Gastrocnemius medialis (tissue), 4 donors: ENCODE measurements at regions not wholly inside any gene's neighbourhood (a gene's known extent, or its start where the extent isn't known, plus 50 kb on each side); places are given as distances from the start of the nearest gene placed in this dataset.

Experiments
- ATAC-seq, 2 donors: fragments of 150-250 bp; one replicate each; pipeline ENCODE4 v1.9.1; 2016
- DNase-seq, 2 donors: peaks; one replicate each; pipeline ENCODE4 v3.0.0-alpha.2; 2019
- H3K27ac ChIP-seq, 4 donors: fragments of 200-600 bp; sonication (generic); 1 replicate in 1 of 4; 2 replicates in 3 of 4; pipeline ENCODE4 v1.5.1; 2016 to 2018; ENCODE audit warnings: mild to moderate bottlenecking in 2 of 4, moderate library complexity in 1 of 4
- H3K27me3 ChIP-seq, 3 donors: fragments of 200-600 bp; sonication (generic) in 2 of 3; 1 replicate in 1 of 3; 2 replicates in 2 of 3; pipeline versions ENCODE4 v1.5.1 to v1.6.0; 2016 to 2019; ENCODE audit warnings: mild to moderate bottlenecking in 1 of 3, moderate library complexity in 1 of 3
- H3K36me3 ChIP-seq, 2 donors: fragments of 200-600 bp; sonication (generic) in 1 of 2; one replicate each; pipeline ENCODE4 v1.5.1; 2017 to 2018
- H3K4me1 ChIP-seq, 2 donors: fragments of 200-600 bp; sonication (generic) in 1 of 2; one replicate each; pipeline ENCODE4 v1.5.1; 2016 to 2017; ENCODE audit warnings: mild to moderate bottlenecking in 2 of 2
- H3K4me3 ChIP-seq, 4 donors: fragments of 200-600 bp; sonication (generic) in 3 of 4; 1 replicate in 1 of 4; 2 replicates in 3 of 4; pipeline ENCODE4 v1.5.1; 2016 to 2019; ENCODE audit warnings: mild to moderate bottlenecking in 2 of 4
- H3K9me3 ChIP-seq, 3 donors: fragments of 200-600 bp; sonication (generic) in 2 of 3; 1 replicate in 1 of 3; 2 replicates in 2 of 3; pipeline ENCODE4 v1.5.1; 2016 to 2019
- POLR2A ChIP-seq, 2 donors: fragments of 450-650 bp; IDR thresholded peaks; one replicate each; pipeline ENCODE4 v1.6.1; 2017; ENCODE audit warnings: antibody characterized with exemption in 2 of 2, mild to moderate bottlenecking in 2 of 2, moderate library complexity in 2 of 2
- in situ Hi-C, 4 donors: fragments of 200-750 bp; cut with MboI; loops; one replicate each; pipeline versions ENCODE4 v1.15.0 to v1.8.0; 2017; ENCODE audit warnings: low sequenced_read_pairs in 4 of 4
- intact Hi-C: fragments of 100-400 bp; cut with DNase I; formaldehyde crosslinking; loops from one replicate; pipeline ENCODE4 v1.15.1; 2023; ENCODE audit warnings: low total_unique reads
- TF ChIP-seq, protein P1 (sequence below), 5 experiments: fragments of 450-650 bp in 3 of 5; fragments of 200-600 bp in 2 of 5; sonication (generic) in 2 of 5; IDR thresholded peaks in 4 of 5; conservative IDR thresholded peaks in 1 of 5; 1 replicate in 4 of 5; 2 replicates in 1 of 5; pipeline ENCODE4 v1.5.1; 2016 to 2019; ENCODE audit warnings: antibody characterized with exemption in 5 of 5, mild to moderate bottlenecking in 3 of 5, moderate library complexity in 3 of 5

DNA sequence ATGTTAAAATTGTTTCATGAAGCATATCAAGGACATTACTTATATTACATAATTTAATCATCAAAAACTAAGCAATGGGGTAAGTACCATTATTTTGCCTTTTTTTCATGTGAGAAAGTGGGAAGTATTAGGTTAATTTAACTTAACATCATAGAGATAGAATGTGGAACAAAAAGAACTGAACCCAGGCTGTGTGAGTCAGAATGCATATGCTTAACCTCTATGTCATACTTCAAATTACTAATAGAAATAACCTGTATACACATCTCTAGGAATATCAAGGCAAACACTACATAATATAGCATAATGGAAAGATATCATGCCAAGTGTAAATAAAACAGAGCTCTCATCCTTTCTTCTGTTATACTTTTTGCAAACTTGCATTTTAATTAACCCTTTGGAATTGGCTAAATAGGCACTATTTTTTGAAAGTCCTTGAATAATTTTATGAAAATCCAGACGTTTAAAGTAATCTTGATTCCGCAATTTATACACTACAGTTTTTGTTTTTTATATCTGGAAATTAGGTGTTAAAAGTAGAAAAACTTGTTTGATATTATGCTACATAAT is 777.7 kb downstream of the SLC6A15 start:
- Histone ChIP-seq H3K4me1 (no peaks in the 10 kb centered on the region), H3K27me3 (no peaks in the 10 kb centered on the region), H3K4me3 (no peak overlapping the region), H3K9me3 (no peaks in the 10 kb centered on the region), H3K36me3 (no peaks in the 10 kb centered on the region), H3K27ac (no peak overlapping the region)
- no peak for TF ChIP-seq POLR2A (IDR thresholded peaks at IDR 0.05)
- TF ChIP-seq, protein P1, sequence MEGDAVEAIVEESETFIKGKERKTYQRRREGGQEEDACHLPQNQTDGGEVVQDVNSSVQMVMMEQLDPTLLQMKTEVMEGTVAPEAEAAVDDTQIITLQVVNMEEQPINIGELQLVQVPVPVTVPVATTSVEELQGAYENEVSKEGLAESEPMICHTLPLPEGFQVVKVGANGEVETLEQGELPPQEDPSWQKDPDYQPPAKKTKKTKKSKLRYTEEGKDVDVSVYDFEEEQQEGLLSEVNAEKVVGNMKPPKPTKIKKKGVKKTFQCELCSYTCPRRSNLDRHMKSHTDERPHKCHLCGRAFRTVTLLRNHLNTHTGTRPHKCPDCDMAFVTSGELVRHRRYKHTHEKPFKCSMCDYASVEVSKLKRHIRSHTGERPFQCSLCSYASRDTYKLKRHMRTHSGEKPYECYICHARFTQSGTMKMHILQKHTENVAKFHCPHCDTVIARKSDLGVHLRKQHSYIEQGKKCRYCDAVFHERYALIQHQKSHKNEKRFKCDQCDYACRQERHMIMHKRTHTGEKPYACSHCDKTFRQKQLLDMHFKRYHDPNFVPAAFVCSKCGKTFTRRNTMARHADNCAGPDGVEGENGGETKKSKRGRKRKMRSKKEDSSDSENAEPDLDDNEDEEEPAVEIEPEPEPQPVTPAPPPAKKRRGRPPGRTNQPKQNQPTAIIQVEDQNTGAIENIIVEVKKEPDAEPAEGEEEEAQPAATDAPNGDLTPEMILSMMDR (IDR thresholded peaks at IDR 0.05 in 4 of 5, conservative IDR thresholded peaks at IDR 0.05 in 1 of 5), result no peak
- ATAC-seq (no peak), DNase-seq (no peak)
- in situ Hi-C loops, result no loop called here
- intact Hi-C loops, result no loop called here

GRCh38 chr12:84131076-84131475 is 781.5 kb downstream of the SLC6A15 start:
- no peak for DNase-seq
- TF ChIP-seq POLR2A (IDR thresholded peaks at IDR 0.05), result no peak
- TF ChIP-seq, protein P1 (IDR thresholded peaks at IDR 0.05 in 4 of 5, conservative IDR thresholded peaks at IDR 0.05 in 1 of 5), result no peak
- Histone ChIP-seq H3K4me3 (no peak overlapping the region), H3K9me3 (no peaks in the 10 kb centered on the region), H3K27me3 (no peaks in the 10 kb centered on the region), H3K4me1 (no peaks in the 10 kb centered on the region), H3K36me3 (no peaks in the 10 kb centered on the region), H3K27ac (no peak overlapping the region)
- in situ Hi-C loops (no loop called here), intact Hi-C loops (no loop called here)
- ATAC-seq, result no peak

- H3K4me1 ChIP-seq, result no peaks in the 10 kb centered on the region
These were observed 784.2 kb downstream of the SLC6A15 start for GRCh38 chr12:84128117-84128991.

GRCh38 chr12:84124211-84124610 is 788.4 kb downstream of the SLC6A15 start:
- intact Hi-C loops, result no loop called here

More at GRCh38 chr12:84128117-84128991, 784.2 kb downstream of the SLC6A15 start:
- TF ChIP-seq, protein P1 (IDR thresholded peaks at IDR 0.05 in 4 of 5, conservative IDR thresholded peaks at IDR 0.05 in 1 of 5), result no peak
- Histone ChIP-seq H3K27me3 (no peaks in the 10 kb centered on the region), H3K27ac (no peak overlapping the region), H3K4me3 (no peak overlapping the region), H3K9me3 (no peaks in the 10 kb centered on the region), H3K36me3 (no peaks in the 10 kb centered on the region)
- ATAC-seq (no peak), DNase-seq (no peak)
- intact Hi-C loops (no loop called here), in situ Hi-C loops (no loop called here)

More at GRCh38 chr12:84124211-84124610, 788.4 kb downstream of the SLC6A15 start:
- no peak overlapping the region for H3K4me3 ChIP-seq
- no peak overlapping the region for H3K27ac ChIP-seq
- in situ Hi-C loops, result no loop called here
- DNase-seq (no peak), ATAC-seq (no peak)
- no peaks in the 10 kb centered on the region for H3K36me3 ChIP-seq
- no peaks in the 10 kb centered on the region for H3K27me3 ChIP-seq
- no peaks in the 10 kb centered on the region for H3K9me3 ChIP-seq
- TF ChIP-seq POLR2A (IDR thresholded peaks at IDR 0.05), result no peak
- TF ChIP-seq, protein P1 (IDR thresholded peaks at IDR 0.05 in 4 of 5, conservative IDR thresholded peaks at IDR 0.05 in 1 of 5), result no peak
- H3K4me1 ChIP-seq, result no peaks in the 10 kb centered on the region
